ENCODE measurements at regions not wholly inside any gene's neighbourhood (a gene's known extent, or its start where the extent isn't known, plus 50 kb on each side); places are given as distances from the start of the nearest gene placed in this dataset.

GRCh38 chr3:46127503-46127902 lies 80.6 kb downstream of the CCR1 start:
- peaks cover 0 to 4% (median 0%) of the 10 kb centered on the region in 7 donors for H3K9me3 Mint-ChIP-seq
- Histone ChIP-seq H3K27ac (ENCODE audit: low read depth in 1 of 2, low read length in 2 of 2) (peak overlapping the region in 1 of 2 donors; percentile 9), H3K36me3 (replicated peaks in 1 of 2; ENCODE audit: control insufficient read depth in 1 of 2, insufficient read depth in 2 of 2, low read length in 2 of 2) (no peaks in the 10 kb centered on the region), H2AFZ (ENCODE audit: insufficient read depth, low read depth, low read length, poor library complexity, severe bottlenecking) (no peak overlapping the region), H3K9ac (ENCODE audit: insufficient read depth, low read length, poor library complexity, severe bottlenecking) (no peak overlapping the region), H3K4me1 (ENCODE audit: control insufficient read depth in 1 of 2, insufficient read depth in 2 of 2, low read length in 2 of 2) (peaks cover 61 to 66% of the 10 kb centered on the region in 2 donors), H3K27me3 (ENCODE audit: control insufficient read depth in 2 of 2, insufficient read depth in 2 of 2, low read length in 2 of 2) (no peaks in the 10 kb centered on the region), H4K20me1 (ENCODE audit: insufficient read depth, low read length) (no peaks in the 10 kb centered on the region), H3K9me3 (replicated peaks in 1 of 2; ENCODE audit: control insufficient read depth in 1 of 2, insufficient read depth in 1 of 2, low read length in 2 of 2) (no peaks in the 10 kb centered on the region), H3K79me2 (ENCODE audit: insufficient read depth, low read length) (no peaks in the 10 kb centered on the region), H3K4me3 (replicated peaks in 1 of 3; ENCODE audit: low read depth in 2 of 3, low read length in 3 of 3) (no peak overlapping the region), H3K4me2 (replicated peaks; ENCODE audit: extremely low read depth, low read length, poor library complexity, severe bottlenecking) (no peak overlapping the region)
- intact Hi-C loops (cut with micrococcal nuclease): no loop called here
- H3K4me1 Mint-ChIP-seq: peaks cover 35% of the 10 kb centered on the region
- DNase-seq: peak in 2 of 3 donors; percentile 38 to 46
- TF ChIP-seq CTCF (IDR thresholded peaks at IDR 0.05): no peak
- peaks cover 2 to 4% of the 10 kb centered on the region in 2 donors for H3K36me3 Mint-ChIP-seq
- peak overlapping the region in 6 of 7 donors; percentile 11 to 80 (median 65) for H3K27ac Mint-ChIP-seq
- peaks cover 0 to 3% (median 0%) of the 10 kb centered on the region in 3 donors for H3K27me3 Mint-ChIP-seq (ENCODE audit: low read depth in 3 of 3)
- H3K4me3 Mint-ChIP-seq: no peak overlapping the region
- WGBS (ENCODE audit: insufficient coverage): no CpG with 5 or more reads among the region's 1 CpG

- TF ChIP-seq CTCF (IDR thresholded peaks at IDR 0.05): no peak
- Histone ChIP-seq H3K27me3 (ENCODE audit: control insufficient read depth in 2 of 2, insufficient read depth in 2 of 2, low read length in 2 of 2) (no peaks in the 10 kb centered on the region), H3K4me2 (replicated peaks; ENCODE audit: extremely low read depth, low read length, poor library complexity, severe bottlenecking) (no peak overlapping the region), H3K4me1 (ENCODE audit: control insufficient read depth in 1 of 2, insufficient read depth in 2 of 2, low read length in 2 of 2) (peaks cover 31 to 36% of the 10 kb centered on the region in 2 donors), H3K9me3 (replicated peaks in 1 of 2; ENCODE audit: control insufficient read depth in 1 of 2, insufficient read depth in 1 of 2, low read length in 2 of 2) (no peaks in the 10 kb centered on the region), H3K9ac (ENCODE audit: insufficient read depth, low read length, poor library complexity, severe bottlenecking) (no peak overlapping the region), H4K20me1 (ENCODE audit: insufficient read depth, low read length) (no peaks in the 10 kb centered on the region), H2AFZ (ENCODE audit: insufficient read depth, low read depth, low read length, poor library complexity, severe bottlenecking) (peak overlapping the region; percentile 15), H3K4me3 (replicated peaks in 1 of 3; ENCODE audit: low read depth in 2 of 3, low read length in 3 of 3) (no peak overlapping the region), H3K79me2 (ENCODE audit: insufficient read depth, low read length) (no peaks in the 10 kb centered on the region), H3K27ac (ENCODE audit: low read depth in 1 of 2, low read length in 2 of 2) (peak overlapping the region in 1 of 2 donors; percentile 2), H3K36me3 (replicated peaks in 1 of 2; ENCODE audit: control insufficient read depth in 1 of 2, insufficient read depth in 2 of 2, low read length in 2 of 2) (no peaks in the 10 kb centered on the region)
- Mint-ChIP-seq H3K4me1 (peaks cover 41% of the 10 kb centered on the region), H3K27ac (peak overlapping the region in 6 of 7 donors; percentile 18 to 66 (median 48)), H3K4me3 (no peak overlapping the region), H3K36me3 (no peaks in the 10 kb centered on the region), H3K9me3 (peaks cover 0 to 2% (median 0%) of the 10 kb centered on the region in 7 donors), H3K27me3 (ENCODE audit: low read depth in 3 of 3) (no peaks in the 10 kb centered on the region)
- WGBS (ENCODE audit: insufficient coverage): 66% methylated on average over 5 of the region's 6 CpGs
- DNase-seq: no peak
- intact Hi-C loops (cut with micrococcal nuclease): no loop called here
Measured at GRCh38 chr3:46124216-46125177, 83.6 kb downstream of the CCR1 start.

Data from CD14-positive monocyte (primary cell).